Glutamatergic neuron (in vitro differentiated cells): ENCODE measurements at regions not wholly inside any gene's neighbourhood (a gene's known extent, or its start where the extent isn't known, plus 50 kb on each side); places are given as distances from the start of the nearest gene placed in this dataset.
"Not testable (repeated sequence)": the region's sequence is repeated elsewhere in the genome, so short reads cannot be mapped to it uniquely, and the experiment has no call there.

ENCODE experiments used
- DNase-seq: peaks from one replicate; pipeline ENCODE4 v3.0.0; 2022
- H3K27ac Mint-ChIP-seq: one replicate; pipeline ENCODE4 v1.8.0; 2020; ENCODE audit warnings: mild to moderate bottlenecking, mixed read lengths, inconsistent platforms; ENCODE audit not compliant: unreplicated experiment
- H3K27me3 Mint-ChIP-seq: one replicate; pipeline ENCODE4 v1.8.0; 2020; ENCODE audit warnings: mild to moderate bottlenecking, moderate library complexity, mixed read lengths, inconsistent platforms; ENCODE audit not compliant: unreplicated experiment
- H3K36me3 Mint-ChIP-seq: one replicate; pipeline ENCODE4 v1.8.0; 2020; ENCODE audit warnings: mild to moderate bottlenecking, mixed read lengths, inconsistent platforms; ENCODE audit not compliant: unreplicated experiment
- H3K4me1 Mint-ChIP-seq: one replicate; pipeline ENCODE4 v1.8.0; 2020; ENCODE audit warnings: mild to moderate bottlenecking, low read depth, mixed read lengths, inconsistent platforms; ENCODE audit not compliant: unreplicated experiment
- H3K4me3 Mint-ChIP-seq: one replicate; pipeline ENCODE4 v1.8.0; 2020; ENCODE audit warnings: mild to moderate bottlenecking, mixed read lengths, inconsistent platforms; ENCODE audit not compliant: unreplicated experiment
- H3K9me3 Mint-ChIP-seq: one replicate; pipeline ENCODE4 v1.8.0; 2020; ENCODE audit warnings: mild to moderate bottlenecking, moderate library complexity, mixed read lengths, inconsistent platforms; ENCODE audit not compliant: unreplicated experiment
- TF ChIP-seq, protein P1 (sequence below): fragments of 200-600 bp; sonication (generic); IDR thresholded peaks from one replicate; pipeline ENCODE4 v1.5.0; 2021; ENCODE audit not compliant: partially characterized antibody, unreplicated experiment

DNA sequence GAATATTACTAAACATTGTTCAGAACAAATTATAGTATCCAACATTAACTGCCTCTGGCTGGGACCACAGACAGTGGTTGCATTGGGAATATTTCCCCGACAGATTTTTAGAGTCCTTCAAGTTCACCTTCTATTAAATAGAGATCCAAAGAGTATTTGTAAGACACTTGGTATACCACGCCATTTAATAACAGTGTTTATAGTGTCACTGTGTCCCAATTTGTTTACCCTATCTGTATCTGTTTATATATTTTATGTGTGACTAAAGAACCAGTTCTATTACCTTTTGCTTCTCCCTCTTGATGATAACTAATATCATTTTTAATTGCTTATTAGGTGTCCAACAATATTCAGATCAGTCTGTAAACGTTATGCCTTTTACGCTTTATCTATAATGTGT lies 191.3 kb upstream of the IRX5 start:
- TF ChIP-seq, protein P1, sequence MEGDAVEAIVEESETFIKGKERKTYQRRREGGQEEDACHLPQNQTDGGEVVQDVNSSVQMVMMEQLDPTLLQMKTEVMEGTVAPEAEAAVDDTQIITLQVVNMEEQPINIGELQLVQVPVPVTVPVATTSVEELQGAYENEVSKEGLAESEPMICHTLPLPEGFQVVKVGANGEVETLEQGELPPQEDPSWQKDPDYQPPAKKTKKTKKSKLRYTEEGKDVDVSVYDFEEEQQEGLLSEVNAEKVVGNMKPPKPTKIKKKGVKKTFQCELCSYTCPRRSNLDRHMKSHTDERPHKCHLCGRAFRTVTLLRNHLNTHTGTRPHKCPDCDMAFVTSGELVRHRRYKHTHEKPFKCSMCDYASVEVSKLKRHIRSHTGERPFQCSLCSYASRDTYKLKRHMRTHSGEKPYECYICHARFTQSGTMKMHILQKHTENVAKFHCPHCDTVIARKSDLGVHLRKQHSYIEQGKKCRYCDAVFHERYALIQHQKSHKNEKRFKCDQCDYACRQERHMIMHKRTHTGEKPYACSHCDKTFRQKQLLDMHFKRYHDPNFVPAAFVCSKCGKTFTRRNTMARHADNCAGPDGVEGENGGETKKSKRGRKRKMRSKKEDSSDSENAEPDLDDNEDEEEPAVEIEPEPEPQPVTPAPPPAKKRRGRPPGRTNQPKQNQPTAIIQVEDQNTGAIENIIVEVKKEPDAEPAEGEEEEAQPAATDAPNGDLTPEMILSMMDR = no peak
- H3K9me3 Mint-ChIP-seq = no peaks in the 10 kb centered on the region
- H3K27me3 Mint-ChIP-seq = no peaks in the 10 kb centered on the region
- no peaks in the 10 kb centered on the region for H3K36me3 Mint-ChIP-seq
- no peak overlapping the region for H3K4me3 Mint-ChIP-seq
- no peak for DNase-seq
- H3K4me1 Mint-ChIP-seq = no peaks in the 10 kb centered on the region
- no peak overlapping the region for H3K27ac Mint-ChIP-seq

DNA sequence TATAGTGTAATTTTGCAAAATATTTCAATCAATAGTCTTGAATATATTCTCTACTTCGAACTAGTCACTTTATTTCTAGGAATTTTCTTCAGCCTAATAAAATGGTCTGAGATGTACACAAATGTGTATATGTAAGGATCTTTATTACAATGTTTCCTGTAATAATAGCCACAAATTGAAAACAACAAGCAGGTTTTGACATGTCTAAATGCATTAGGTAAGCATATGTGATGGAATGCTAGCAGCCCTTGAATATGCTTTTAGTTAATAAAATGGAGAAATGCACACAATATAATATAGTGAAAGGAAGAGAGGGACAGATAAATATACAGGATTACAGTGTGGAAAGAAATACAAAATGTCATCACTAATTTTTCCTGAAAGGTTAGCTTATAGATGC lies 196.5 kb upstream of the IRX5 start:
- no peaks in the 10 kb centered on the region for H3K4me1 Mint-ChIP-seq
- H3K9me3 Mint-ChIP-seq = no peaks in the 10 kb centered on the region
- H3K27ac Mint-ChIP-seq = no peak overlapping the region
- no peak overlapping the region for H3K4me3 Mint-ChIP-seq
- DNase-seq = no peak
- TF ChIP-seq, protein P1 = no peak
- H3K27me3 Mint-ChIP-seq = no peaks in the 10 kb centered on the region
- H3K36me3 Mint-ChIP-seq = no peaks in the 10 kb centered on the region

DNA sequence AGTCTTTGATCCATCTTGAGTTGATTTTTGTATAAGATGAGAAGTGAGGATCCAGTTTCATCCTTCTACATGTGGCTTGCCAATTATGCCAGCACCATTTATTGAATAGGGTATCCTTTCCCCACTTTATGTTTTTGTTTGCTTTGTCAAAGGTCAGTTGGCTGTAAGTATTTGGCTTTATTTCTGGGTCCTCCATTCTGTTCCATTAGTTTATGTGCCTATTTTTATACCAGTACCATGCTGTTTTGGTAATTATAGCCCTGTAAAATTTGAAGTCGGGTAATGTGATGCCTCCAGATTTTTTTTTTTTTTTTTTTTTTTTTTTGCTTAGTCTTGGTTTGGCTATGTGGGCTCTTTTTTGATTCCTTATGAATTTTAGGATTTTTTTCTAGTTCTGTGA lies 203.0 kb upstream of the IRX5 start:
- H3K27ac Mint-ChIP-seq, H3K4me1 Mint-ChIP-seq, H3K36me3 Mint-ChIP-seq, H3K9me3 Mint-ChIP-seq, DNase-seq, H3K27me3 Mint-ChIP-seq, H3K4me3 Mint-ChIP-seq: not testable (repeated sequence)

DNA sequence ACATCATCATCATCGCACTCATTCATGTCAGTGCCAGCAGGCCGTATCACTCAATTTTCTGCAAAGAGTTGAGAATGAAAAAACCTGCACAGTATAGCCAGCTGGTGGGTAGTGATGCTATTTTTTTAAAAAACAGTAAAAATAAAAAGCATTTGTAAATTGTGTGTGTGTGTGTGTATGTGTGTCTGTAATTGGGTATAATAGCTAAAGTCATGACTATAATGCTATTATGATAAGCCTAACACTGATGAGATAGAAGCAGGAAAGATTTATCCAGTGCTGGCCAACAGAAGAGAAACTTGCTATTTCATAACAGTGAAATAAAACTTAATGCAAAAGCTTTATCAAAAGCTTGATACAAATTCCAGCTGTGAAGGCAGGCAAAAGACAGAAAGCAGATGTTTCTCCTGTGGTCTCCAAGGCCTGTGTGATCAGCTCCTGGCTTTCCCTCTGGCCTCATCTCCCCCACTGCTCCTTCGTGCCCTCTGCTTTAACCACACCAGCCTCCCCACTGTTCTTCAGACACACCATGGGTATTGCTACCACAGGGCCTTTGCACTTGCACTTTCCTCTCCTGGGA lies 206.2 kb upstream of the IRX5 start:
- Mint-ChIP-seq H3K27me3 (peaks cover 5% of the 10 kb centered on the region), H3K4me1 (no peaks in the 10 kb centered on the region), H3K36me3 (peaks cover 5% of the 10 kb centered on the region), H3K4me3 (no peak overlapping the region), H3K27ac (no peak overlapping the region), H3K9me3 (no peaks in the 10 kb centered on the region)
- TF ChIP-seq, protein P1 = no peak
- no peak for DNase-seq

DNA sequence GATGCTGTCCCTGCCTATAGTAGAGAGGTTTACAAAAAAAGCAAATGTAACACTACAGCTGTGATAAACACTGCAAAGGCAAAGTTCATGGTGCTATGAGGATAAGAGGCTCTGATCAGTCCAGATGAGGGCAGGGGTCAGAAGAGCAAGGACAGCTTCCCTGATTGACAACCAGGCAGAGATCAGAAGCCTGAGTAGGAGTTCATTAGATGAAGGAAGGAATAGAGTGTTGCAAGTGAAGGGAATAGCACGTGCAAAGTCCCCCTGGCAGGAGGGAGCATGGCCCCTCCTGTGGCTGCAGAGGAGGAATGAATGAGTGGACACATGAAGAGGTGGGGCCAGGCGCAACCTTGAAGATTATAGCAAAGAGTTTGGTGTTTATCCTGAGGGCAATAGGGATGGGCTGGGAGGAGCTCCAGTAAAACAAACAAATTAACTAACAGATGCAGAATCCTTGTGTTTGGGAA lies 208.4 kb upstream of the IRX5 start:
- Mint-ChIP-seq H3K36me3 (peaks cover 5% of the 10 kb centered on the region), H3K4me3 (no peak overlapping the region), H3K9me3 (no peaks in the 10 kb centered on the region), H3K27ac (no peak overlapping the region), H3K27me3 (peaks cover 5% of the 10 kb centered on the region), H3K4me1 (no peaks in the 10 kb centered on the region)
- no peak for DNase-seq
- TF ChIP-seq, protein P1 = no peak
